ENCODE measurements at regions not wholly inside any gene's neighbourhood (a gene's known extent, or its start where the extent isn't known, plus 50 kb on each side); places are given as distances from the start of the nearest gene placed in this dataset.

DNA sequence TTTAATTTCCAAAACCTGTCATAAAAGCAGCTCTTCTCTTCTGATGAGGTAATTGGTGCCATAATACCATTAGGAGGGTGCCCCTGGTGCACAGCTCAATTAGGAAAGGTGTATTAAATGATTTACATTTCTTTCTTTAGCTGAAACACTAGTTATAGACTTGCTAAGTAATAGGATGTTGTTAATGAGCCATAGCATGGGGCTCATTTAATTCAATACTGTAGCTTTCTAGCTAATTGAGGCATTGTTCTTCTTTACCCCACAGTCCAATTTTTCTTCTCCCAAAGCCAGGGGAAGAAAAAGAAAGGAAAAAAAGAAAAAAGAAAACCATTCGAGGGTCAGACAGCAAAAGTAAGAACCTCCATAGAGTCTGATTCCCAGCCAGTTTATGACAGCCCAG, 164.0 kb upstream of the HES1 start:
- TF ChIP-seq, protein P1, sequence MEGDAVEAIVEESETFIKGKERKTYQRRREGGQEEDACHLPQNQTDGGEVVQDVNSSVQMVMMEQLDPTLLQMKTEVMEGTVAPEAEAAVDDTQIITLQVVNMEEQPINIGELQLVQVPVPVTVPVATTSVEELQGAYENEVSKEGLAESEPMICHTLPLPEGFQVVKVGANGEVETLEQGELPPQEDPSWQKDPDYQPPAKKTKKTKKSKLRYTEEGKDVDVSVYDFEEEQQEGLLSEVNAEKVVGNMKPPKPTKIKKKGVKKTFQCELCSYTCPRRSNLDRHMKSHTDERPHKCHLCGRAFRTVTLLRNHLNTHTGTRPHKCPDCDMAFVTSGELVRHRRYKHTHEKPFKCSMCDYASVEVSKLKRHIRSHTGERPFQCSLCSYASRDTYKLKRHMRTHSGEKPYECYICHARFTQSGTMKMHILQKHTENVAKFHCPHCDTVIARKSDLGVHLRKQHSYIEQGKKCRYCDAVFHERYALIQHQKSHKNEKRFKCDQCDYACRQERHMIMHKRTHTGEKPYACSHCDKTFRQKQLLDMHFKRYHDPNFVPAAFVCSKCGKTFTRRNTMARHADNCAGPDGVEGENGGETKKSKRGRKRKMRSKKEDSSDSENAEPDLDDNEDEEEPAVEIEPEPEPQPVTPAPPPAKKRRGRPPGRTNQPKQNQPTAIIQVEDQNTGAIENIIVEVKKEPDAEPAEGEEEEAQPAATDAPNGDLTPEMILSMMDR (conservative IDR thresholded peaks at IDR 0.05; ENCODE audit: low read depth in 2 of 2), result no peak
- TF ChIP-seq, protein P2, sequence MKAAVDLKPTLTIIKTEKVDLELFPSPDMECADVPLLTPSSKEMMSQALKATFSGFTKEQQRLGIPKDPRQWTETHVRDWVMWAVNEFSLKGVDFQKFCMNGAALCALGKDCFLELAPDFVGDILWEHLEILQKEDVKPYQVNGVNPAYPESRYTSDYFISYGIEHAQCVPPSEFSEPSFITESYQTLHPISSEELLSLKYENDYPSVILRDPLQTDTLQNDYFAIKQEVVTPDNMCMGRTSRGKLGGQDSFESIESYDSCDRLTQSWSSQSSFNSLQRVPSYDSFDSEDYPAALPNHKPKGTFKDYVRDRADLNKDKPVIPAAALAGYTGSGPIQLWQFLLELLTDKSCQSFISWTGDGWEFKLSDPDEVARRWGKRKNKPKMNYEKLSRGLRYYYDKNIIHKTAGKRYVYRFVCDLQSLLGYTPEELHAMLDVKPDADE (IDR thresholded peaks at IDR 0.05), result no peak
- TF ChIP-seq JUNB (IDR thresholded peaks at IDR 0.05; ENCODE audit: unreplicated experiment), result no peak
- TF ChIP-seq POLR2AphosphoS5 (IDR thresholded peaks at IDR 0.05; ENCODE audit: low read depth), result no peak
- no peak for TF ChIP-seq EZH2phosphoT487 (IDR thresholded peaks at IDR 0.05; ENCODE audit: unreplicated experiment)
- TF ChIP-seq, protein P3, sequence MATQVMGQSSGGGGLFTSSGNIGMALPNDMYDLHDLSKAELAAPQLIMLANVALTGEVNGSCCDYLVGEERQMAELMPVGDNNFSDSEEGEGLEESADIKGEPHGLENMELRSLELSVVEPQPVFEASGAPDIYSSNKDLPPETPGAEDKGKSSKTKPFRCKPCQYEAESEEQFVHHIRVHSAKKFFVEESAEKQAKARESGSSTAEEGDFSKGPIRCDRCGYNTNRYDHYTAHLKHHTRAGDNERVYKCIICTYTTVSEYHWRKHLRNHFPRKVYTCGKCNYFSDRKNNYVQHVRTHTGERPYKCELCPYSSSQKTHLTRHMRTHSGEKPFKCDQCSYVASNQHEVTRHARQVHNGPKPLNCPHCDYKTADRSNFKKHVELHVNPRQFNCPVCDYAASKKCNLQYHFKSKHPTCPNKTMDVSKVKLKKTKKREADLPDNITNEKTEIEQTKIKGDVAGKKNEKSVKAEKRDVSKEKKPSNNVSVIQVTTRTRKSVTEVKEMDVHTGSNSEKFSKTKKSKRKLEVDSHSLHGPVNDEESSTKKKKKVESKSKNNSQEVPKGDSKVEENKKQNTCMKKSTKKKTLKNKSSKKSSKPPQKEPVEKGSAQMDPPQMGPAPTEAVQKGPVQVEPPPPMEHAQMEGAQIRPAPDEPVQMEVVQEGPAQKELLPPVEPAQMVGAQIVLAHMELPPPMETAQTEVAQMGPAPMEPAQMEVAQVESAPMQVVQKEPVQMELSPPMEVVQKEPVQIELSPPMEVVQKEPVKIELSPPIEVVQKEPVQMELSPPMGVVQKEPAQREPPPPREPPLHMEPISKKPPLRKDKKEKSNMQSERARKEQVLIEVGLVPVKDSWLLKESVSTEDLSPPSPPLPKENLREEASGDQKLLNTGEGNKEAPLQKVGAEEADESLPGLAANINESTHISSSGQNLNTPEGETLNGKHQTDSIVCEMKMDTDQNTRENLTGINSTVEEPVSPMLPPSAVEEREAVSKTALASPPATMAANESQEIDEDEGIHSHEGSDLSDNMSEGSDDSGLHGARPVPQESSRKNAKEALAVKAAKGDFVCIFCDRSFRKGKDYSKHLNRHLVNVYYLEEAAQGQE (IDR thresholded peaks at IDR 0.05; ENCODE audit: unreplicated experiment), result no peak
- no peak for TF ChIP-seq NANOG (IDR thresholded peaks at IDR 0.05; ENCODE audit: borderline replicate concordance)
